ENCODE measurements at regions not wholly inside any gene's neighbourhood (a gene's known extent, or its start where the extent isn't known, plus 50 kb on each side); places are given as distances from the start of the nearest gene placed in this dataset.
A peak's percentile ranks its signal among the peaks of the same experiment; 100 is the strongest.

- no peak for DNase-seq (ENCODE audit: low read depth in 2 of 2)
Observed at GRCh38 chr20:50421356-50422340, 88.5 kb upstream of the PTPN1 start.

DNA sequence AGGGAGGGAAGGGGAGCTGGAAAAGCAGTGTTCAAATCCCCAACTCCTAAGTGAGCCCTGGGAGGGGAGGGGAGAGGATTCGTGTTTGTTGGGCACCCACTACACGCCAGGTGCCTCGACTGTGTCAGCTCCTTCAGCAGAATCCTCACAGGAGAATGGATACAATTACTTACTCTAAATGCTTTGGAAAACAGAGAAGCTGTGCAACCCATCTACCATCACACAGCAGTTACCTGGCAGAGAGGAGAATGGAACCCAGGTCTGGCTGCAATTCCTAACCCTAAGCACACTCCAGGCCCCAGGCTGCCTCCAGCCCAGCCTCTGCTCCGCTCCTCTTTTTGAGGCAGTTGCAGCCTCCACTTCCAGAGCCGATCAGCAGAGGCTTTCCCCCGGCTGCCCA lies 86.4 kb upstream of the PTPN1 start:
- no peak for DNase-seq (ENCODE audit: low read depth in 2 of 2)

- no peak for DNase-seq (ENCODE audit: low read depth in 2 of 2)
Observed at GRCh38 chr20:50425076-50425475, 85.1 kb upstream of the PTPN1 start.

DNA sequence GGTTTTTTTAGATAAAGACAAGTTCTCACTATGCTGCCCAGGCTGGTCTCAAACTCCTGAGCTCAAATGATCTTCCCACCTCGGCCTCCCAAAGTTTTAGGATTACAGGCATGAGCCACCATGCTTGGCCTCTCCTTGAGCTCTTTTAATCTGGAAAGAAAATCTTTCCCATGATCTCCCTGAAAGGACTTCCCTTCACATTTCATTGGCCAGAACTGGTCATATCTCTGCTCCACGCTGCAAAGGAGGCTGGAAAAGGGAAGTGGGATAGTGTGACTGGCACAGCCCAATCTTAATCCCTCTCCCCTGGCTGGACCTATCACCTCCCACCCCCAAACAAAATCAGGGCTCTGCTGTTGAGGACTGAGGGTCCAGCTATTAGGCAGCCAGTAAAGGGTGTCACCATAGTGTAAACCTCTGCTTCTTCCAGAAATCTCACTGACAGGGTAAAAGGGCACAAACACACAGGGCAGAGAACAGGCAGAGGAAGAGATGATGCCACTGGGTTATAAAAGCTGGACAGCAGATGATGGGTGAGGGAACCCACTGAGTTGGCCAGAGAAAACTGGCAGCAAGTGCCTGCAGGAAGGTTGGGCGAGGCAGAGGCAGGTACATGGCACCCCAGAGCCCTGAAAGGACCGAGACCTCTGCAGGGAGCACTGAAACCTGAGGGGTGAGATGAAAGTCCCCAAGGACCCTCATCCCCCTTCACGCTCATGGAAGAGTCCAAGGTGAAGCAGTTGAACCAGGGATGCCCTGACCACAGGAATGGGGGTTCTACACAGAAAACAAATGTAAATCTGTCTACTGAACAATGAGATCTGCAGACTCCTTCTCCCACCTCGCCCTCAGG lies 83.1 kb upstream of the PTPN1 start:
- no peak for DNase-seq (ENCODE audit: low read depth in 2 of 2)

DNA sequence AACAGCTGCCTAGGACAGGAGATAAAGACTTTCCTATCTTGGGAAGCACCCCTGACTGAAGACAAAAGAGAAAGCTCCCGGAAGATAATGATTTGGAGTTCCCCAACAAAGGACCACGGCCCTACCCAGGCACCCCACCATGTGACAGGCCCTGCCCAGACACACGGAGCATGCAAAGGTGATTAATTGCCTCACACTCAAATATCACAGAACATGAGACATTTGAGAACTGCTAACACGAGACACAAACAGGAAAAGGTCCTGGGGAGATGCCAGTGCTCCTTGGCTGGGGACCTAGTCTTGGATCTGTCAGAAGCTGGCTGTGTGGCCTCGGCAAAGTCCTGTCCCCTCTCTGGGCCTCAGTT lies 82.5 kb upstream of the PTPN1 start:
- DNase-seq (ENCODE audit: low read depth in 2 of 2): no peak

- DNase-seq (ENCODE audit: low read depth in 2 of 2): no peak
Observed at GRCh38 chr20:50428097-50428828, 81.9 kb upstream of the PTPN1 start.

- DNase-seq (ENCODE audit: low read depth in 2 of 2): no peak
Observed at GRCh38 chr20:50429412-50429811, 80.8 kb upstream of the PTPN1 start.

GRCh38 chr20:50431066-50431450 lies 79.1 kb upstream of the PTPN1 start:
- DNase-seq (ENCODE audit: low read depth in 2 of 2): no peak

GRCh38 chr20:50433001-50433761 lies 77.0 kb upstream of the PTPN1 start:
- no peak for DNase-seq (ENCODE audit: low read depth in 2 of 2)

GRCh38 chr20:50434321-50434652 lies 75.9 kb upstream of the PTPN1 start:
- DNase-seq (ENCODE audit: low read depth in 2 of 2): no peak

- no peak for DNase-seq (ENCODE audit: low read depth in 2 of 2)
Observed at GRCh38 chr20:50434653-50435396, 75.4 kb upstream of the PTPN1 start.

DNA sequence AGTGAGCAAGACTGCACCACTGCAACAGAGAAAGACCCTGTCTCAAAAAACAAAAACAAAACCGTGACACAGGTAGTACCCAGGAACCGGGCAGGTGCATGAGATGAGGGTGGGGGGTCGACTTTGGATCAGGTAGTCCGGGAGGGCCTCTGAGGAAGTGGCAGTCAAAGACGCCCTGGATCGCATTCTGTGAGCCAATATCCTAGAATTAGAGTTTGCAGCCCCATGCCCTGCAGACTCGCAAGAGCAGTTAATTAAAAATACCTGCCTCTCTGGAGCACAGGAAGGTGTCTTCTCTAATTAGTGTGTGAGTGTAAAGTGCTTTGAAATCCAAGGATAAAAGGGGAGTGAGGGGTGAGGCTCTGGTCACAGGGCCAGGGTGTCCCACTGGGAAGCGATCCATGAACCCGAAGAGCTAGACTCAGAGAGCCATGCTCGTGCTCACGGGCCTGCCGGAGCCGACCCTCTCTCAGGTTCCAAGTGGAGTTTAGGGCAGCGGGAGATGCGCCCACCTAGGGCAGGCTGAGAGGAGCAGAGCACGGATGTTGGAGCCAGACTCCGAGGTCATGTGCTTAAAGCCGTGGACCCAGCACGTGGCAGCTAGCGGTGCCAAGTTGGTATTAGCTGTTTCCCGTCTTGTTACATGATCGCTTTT lies 74.7 kb upstream of the PTPN1 start:
- DNase-seq (ENCODE audit: low read depth in 2 of 2): no peak

GRCh38 chr20:50436052-50436656 lies 74.0 kb upstream of the PTPN1 start:
- DNase-seq (ENCODE audit: low read depth in 2 of 2): no peak

- no peak for DNase-seq (ENCODE audit: low read depth in 2 of 2)
Observed at GRCh38 chr20:50436696-50437095, 73.5 kb upstream of the PTPN1 start.

DNA sequence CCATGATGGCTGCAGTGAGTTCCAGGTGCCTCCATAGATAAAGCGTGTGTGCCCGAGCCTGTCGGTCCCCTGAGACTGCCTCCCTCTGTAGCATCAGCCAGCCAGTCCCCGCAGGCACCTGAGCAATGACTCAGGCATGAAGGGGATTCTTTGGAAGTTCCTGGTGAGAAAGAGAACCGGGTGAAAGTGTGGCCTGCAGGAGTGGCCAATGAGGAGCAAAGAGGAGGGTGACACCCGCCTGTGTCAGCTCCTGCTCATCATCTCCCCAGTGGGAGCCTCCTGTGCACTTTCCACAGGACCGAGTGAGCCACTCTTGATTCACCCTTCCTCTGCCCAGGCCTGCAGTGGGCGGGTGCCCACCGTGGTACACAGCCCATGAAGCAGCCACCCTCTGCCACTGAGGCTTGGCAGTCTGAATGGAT lies 71.2 kb upstream of the PTPN1 start:
- DNase-seq (ENCODE audit: low read depth in 2 of 2): peak; percentile 19 to 64

GRCh38 chr20:50439539-50440453 lies 70.4 kb upstream of the PTPN1 start:
- DNase-seq (ENCODE audit: low read depth in 2 of 2): no peak

DNA sequence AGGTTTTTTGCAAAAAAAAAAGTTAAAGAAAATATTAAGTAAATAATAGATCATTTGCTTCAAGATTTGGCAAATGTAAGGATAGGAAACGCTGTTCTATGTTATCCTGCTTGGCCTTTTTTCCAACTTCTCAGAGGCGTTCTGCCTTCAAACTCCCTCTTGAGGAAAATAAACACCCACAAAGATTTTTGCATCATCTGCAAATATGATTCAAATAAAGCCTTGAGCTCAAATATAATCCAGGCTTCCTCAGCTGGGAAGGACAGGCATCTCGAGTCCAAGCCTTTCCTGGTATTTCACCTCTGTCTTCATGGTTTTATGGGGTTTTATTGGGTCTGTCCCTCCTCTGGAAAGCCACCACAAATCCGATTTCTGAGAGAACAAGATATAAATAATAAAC lies 67.7 kb upstream of the PTPN1 start:
- DNase-seq (ENCODE audit: low read depth in 2 of 2): no peak

DNA sequence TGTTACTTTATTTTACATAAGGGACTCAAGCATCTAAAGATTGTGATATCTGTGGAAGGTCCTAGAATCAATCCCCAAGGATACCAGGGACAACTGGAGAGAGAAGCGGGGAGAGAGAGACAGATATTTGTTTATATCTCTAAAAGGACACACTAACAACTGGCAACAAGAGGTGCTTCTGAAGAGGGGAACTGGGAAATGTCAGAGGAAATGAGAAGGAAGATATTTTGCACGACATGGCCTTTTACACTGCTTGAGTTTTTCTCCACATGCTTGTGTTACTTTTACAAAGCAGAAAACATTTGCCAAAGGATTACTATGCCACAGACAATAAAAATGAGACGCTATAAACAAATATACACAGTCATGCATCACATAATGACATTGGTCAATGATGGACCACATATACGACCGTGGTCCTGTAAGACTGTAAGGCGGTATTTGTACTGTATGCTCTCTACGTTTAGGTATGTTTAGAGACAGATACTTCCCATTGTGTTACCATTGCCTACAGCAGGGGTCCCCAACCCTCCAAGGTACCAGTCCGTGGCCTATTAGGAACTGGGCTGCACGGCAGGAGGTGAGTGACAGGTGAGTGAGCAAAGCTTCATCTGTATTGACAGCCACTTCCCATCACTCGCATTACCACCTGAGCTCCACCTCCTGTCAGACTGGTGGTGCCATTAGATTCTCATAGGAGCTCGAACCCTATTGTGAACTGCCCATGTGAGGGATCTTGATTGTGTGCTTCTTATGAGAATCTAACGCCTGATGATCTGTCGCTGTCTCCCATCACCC lies 64.6 kb upstream of the PTPN1 start:
- no peak for DNase-seq (ENCODE audit: low read depth in 2 of 2)

All from stimulated activated CD8-positive, alpha-beta memory T cell treated with anti-CD3 and anti-CD28 coated beads, Interleukin-15, amount 100 ng/mL, for 48 hours (primary cell).